ENCODE measurements at regions not wholly inside any gene's neighbourhood (a gene's known extent, or its start where the extent isn't known, plus 50 kb on each side); places are given as distances from the start of the nearest gene placed in this dataset.

GRCh38 chr12:42003031-42003430, 141.6 kb downstream of the GXYLT1 start:
- TF ChIP-seq POLR2A (IDR thresholded peaks at IDR 0.05) (no peak), CTCF (IDR thresholded peaks at IDR 0.05) (no peak)
